ENCODE measurements at regions not wholly inside any gene's neighbourhood (a gene's known extent, or its start where the extent isn't known, plus 50 kb on each side); places are given as distances from the start of the nearest gene placed in this dataset.

DNA sequence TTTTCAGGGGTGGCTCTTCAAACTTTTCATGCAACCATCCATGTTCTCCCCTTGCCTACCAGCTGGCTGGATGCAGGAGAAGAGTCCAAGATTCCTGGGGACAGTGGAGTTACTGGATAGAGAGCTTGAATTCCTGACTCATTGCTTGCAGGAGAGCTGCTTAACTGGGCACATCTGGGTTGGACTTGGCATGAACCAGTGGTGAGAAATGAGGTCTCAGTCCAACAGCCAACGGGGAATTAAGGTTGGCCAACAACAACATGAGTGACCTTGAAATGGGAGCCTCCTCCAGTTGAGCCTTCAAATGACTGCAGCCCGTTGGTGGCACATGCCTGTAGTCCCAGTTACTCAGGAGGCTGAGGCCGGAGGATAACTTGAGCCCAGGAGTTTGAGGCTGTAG, 58.1 kb upstream of the OPN4 start:
- TF ChIP-seq CTCF (IDR thresholded peaks at IDR 0.05) (no peak), POLR2A (IDR thresholded peaks at IDR 0.05) (no peak)
